ENCODE measurements at regions not wholly inside any gene's neighbourhood (a gene's known extent, or its start where the extent isn't known, plus 50 kb on each side); places are given as distances from the start of the nearest gene placed in this dataset.
A peak's percentile ranks its signal among the peaks of the same experiment; 100 is the strongest.
"Not testable (repeated sequence)": the region's sequence is repeated elsewhere in the genome, so short reads cannot be mapped to it uniquely, and the experiment has no call there.

DNA sequence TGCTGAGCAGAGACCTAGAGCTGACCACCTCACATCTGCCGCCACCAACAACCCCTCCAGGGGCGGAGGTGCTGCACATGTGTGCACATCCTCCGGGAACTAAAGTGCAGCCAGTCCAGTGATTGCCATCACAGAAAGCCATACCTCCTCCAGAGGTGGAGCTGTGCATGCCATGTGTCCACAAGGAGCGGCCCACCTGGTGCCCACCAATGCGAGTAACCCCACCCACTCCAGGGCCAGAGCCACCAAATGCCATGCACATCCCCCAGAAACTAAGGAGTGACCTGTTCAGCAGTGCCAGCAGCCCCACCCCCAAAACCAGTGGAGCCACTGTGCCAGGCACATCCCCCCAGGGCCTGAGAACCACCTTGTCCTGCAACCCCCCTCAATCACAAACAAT, 557.9 kb downstream of the UQCRFS1 start:
- DNase-seq: no peak

DNA sequence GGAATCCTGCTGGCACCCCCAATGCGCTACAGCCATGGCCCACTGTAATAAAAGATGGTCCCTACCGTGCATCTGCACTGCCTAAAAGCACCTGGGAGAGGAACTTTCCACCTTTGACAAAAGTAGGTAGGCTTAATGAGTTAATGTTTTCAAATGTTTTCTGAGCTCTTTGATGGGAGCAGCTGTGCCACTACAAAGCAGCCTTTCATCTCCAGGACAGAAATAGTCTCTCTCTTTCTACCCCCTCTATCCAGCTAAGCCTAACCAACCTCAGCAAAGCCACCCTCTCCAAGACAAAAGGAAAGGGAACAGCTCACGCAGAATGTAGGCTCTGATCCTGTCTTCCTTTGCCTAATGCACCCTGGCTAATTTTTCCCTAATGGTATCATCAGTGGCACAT, 560.2 kb downstream of the UQCRFS1 start:
- DNase-seq: no peak

DNA sequence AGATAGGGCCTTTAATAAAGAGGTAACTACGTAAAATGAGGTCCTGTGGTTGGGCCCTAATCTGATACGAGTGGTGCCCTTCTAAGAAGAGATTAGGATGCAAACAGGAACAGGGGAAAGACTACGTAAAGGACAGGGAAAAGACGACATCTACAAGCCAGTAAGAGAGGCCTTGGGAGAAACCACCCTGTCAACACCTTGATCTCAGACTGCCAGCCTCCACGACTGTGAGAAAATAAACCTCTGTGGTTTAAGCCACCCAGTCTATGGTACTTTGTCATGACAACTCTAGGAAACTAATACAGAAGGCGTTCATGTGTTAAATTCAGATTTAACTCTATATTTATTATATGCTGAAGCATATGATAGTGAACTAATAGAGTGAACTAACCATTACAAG, 566.3 kb downstream of the UQCRFS1 start:
- DNase-seq: no peak

DNA sequence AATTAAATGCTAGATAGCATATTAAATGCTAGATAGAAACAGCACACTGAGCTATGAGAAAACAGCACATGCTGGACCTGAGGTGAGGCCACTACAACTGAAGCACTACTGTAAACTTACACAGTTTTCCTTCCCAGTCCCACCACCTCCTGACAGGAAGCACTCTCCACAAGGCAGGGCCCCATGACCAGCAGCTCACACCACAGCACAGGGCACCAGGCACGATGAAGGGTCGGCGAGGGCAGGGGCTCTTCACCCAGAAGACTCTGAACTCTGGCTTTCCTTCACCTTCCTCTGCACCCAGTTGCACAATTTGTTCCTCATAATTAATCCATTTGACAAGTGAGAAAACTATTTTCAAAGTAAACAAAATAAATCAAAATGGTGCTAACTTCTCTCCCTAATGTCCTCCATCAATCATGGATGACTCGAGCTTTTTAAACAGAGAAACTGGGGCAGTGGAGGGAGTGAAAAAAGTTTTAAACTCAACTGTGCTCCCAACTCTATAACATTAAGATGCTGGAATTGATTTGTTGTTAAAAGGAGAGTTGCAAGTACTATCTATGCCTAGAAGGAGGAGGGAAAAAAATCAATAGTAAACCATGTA, 568.7 kb downstream of the UQCRFS1 start:
- no peak for DNase-seq

DNA sequence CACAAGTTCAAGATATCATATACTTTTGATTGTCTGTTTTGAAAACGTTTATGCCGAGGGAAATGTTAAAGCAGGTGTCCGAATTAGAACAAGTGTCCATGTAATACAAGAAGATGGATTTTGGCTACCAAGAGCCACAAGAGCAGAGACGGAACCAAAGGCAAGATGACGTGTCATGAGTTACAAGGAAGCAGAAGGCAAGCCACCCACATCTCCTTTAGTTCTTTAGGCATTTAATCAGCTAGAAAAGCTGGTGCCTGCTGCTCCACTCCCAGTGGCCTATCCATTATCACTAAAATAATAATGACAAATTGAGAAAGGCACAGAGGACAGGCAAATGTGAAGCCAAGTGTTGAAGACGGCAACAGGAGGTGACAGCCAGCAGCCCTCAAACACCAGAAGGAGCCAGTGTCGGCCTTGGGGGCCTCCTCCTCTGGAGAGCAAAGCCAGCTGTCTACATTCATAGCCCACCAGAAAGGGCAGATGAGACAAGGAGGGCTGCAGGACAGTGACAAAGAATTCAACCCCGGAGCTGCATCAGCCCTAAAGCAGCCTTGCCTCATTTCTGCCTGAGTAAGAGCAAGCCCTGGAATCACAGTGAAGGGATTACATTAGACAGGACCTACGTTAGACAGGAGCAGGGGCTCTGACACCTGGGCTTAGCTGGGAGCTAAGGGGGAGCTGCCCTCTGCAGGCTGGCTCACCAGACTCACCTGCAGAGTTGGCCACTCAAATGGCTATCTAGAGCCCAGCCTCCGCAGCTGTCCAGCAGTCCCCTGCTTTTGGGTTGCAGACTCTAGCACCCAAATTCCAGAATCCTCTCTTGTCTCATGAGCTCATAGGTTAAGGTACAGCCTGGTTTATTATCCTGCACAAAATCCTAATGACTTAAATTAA, 569.9 kb downstream of the UQCRFS1 start:
- DNase-seq: no peak

DNA sequence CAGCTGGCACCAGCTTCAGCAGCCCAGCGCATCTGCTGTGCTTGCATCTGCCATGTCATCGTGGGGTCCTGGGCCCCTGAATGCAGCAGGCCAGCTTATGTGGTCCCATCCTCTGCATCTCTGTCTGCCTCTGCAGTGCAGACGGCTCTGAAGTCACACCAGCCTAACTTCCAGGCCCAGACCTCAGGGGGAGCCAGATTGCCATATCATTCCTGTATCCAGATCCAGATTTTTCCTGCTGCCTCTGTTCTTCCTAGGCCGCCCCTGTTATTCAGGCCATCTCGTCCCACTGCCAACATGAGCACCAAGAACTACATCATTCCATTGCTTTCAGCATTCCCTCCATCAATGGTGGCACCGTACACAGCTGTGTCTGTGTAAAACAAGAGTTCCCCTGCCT, 571.6 kb downstream of the UQCRFS1 start:
- no peak for DNase-seq

DNA sequence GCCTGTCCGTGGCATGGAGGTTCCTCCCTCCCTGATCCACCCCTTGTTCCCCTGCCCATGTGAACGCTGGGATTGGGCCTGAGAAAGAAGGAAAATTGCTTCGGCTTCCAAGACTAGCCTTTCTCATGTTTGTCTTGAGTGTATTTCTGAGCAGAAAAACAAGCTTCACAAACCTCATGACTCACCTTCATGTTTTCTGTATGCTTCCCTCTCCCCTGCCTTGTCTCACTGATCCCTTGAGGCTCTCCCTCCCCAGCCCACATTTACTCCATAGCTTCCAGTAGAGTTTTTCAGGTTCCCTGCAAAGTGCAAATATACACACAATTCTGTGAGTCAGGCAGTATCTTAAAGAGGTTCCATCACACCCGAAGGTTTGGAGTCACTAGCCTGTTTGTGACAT, 572.4 kb downstream of the UQCRFS1 start:
- no peak for DNase-seq

DNA sequence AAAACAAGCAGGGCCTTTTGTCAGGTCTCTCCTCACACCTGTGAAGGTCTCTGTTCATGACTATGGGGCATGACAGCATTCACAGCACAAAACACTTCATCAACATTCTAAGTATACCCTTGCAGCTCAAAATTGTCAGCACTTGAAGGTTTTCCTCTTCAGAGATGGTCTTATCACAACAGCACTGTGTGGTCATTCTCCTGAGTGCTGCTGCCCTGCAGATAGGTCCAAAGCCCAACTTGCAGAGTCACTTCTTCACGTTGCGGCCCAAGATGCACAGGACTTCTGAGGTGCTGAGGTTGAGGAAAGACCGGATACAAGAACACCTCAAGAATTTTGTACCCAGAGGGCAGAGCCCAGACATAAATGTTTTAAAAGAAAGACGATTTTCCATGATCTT, 574.5 kb downstream of the UQCRFS1 start:
- DNase-seq: no peak

DNA sequence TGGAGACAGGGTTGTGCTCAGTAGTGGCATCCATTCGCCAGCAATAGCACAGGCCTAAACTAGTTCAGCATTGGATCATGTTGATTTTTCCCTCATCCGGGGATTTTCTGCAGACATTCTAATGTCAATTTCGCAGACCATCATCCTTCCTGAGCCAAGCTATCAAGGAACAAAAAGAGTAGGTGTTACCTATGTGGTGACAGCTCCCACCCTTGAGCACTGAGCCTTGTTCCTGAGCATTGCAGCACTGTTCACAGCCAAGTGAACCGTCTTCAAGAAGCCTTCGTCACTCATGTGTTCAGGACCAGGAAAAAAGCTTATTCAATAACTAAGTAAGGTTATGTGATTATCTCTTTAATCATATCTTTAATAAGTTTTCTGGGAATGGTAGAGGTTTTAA, 576.2 kb downstream of the UQCRFS1 start:
- DNase-seq: no peak

DNA sequence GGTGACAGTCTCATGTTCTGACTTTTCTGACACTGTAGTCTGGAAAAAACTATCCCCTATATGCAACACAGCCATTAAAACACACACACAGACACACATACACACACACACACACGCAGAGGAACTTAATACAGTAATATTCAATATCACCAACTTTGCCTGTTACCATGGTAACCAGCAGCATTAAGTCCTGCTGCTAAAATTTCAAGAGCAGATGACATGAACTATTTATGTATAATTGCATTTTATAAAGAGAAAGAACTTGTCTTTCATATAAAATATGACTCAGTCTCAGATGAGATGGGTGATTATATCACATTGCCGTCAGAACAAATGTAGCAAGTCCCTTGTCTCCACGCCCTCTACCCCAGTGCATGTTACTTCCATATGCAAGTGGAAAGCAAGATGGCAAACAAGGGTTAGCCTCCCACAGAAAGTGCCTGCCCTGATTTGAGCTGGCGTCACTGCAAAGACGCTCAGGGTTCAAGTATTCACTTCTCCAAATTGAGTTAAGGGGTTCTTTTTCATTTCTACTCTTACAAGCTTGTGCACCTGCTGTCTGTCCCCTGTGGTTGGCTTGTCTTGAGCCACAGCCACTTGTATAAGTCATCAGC, 576.8 kb downstream of the UQCRFS1 start:
- DNase-seq: no peak

DNA sequence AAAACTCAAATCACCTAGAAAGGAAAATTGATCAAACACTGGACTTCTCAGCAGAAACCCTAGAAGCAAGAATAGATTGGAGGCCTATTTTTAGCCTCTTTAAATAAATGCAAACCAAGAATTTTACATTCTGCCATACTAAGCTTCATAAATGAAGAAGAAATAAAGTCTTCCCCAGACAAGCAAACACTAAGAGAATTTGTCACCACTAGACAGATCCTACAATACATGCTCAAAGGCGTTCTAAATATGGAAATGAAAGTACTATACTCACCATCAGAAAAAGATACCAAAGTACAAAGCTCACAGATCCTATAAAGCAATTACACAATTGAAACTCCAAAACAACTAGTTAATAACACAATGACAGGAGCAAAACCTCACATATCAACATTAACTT, 578.1 kb downstream of the UQCRFS1 start:
- no peak for DNase-seq

DNA sequence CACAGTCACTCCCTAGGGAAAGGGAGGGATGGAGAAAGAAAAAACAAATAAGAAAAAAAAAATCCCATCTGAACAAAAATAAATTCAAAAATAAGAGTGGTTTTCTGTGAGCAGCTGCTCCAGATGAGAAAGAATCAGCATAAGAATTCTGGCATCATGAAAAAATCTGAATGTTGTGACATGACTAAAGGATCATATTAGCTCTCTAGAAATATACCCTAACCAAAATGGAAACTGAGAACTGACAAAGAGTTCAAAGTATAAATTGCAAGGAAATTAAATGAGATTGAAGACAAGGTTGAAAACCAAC, 579.0 kb downstream of the UQCRFS1 start:
- DNase-seq: no peak

DNA sequence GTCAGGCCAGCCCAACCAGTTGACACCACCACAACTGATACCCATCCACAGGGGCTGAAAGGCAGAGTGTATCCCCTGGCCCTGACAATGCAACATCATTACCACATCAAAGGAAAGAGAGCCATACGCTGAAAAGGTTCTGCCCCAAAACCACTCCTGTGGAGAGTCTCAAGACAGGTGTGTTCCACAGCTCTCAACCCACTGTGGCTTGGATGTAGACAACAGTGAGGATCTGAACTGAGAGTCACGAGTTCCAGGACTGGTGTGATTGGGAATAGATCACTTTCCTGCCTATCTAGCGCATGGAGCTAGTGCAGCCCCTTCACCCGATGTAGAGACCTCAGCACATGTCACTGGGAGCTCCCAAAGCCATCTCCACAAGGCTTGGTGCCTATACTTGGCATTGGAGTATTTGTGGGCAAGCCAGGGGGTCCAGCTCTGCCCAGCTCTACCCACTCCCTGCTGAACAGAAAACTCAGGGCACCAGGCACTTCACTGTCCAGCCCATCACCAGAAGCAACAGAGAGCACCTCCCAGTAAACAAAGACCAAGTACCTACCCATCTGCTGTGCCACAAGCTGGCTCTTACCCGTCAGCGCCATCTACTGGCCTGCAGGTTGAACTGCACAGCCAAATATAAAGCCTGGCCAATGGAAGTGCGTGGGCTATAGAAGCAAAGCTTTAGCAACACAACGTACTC, 579.5 kb downstream of the UQCRFS1 start:
- peak in 2 of 6 experiments; percentile 12 to 30 for DNase-seq

DNA sequence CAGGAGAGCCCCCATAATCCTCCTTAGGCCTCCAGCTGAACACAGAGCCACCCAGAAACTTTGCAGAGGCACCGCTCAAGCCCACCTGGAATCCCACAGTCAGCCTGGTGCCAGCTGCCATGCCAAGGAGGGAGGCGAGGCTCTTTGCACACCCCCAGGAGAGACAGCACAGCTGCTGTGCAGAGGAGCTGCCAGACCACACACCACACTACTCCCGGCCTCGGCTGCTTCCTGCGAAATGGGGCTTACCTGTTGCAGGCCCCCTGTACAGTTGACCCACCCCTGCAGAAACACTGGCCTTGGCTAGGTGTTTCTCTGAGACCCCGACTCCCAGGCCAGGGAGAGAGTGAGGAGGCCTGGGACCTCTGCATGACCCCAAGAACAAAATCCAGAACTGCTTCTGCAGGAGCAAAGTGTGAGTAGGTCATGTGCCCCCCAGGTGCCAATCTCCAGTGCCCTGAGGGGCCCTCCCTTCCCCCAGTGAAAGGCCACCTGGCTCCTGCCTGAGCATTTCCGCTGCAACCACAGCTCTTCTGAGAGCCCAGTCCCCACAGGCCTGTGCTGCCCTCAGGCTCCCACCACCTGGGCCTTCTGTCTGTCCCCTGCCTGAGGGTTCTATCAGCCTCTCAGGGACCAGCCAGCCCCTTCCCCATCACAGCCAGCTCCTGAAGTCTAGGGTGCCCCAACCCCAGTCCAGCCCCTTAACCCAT, 580.4 kb downstream of the UQCRFS1 start:
- DNase-seq: no peak

DNA sequence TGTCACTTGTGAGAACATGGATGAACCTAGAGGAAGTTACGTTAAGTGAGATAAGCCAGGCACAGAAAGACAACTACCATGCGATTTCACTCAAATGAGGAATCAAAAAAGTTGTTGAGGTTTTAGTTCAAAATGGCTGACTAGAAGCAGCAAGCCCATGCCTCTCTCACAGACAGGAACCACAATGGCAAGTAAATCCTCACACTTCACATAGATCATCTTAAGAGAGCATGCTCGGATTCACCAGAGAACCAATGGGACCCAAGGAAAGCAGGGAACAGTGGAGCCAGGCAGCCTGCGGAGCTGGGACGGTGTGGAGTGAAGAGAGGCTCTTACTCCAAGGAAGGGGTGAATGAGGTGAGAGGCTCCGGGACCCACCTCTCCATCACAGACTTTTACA, 581.0 kb downstream of the UQCRFS1 start:
- no peak for DNase-seq

DNA sequence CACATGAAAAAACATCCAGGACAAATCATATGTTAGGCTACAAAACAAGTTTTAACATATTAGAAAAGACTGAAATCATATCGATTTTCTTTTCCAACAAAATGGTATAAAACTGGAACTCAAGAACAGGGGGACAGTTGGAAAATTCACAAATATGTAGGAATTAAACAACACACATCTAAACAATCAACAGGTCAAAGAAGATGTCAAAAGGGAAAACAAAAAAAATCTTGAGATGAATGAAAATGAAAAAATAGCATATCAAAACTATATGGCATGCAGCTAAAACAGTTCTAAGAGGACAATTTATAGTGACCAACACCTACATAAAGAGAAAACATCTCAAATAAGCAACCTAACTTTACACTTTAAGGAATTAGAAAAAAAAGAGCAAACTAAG, 585.3 kb downstream of the UQCRFS1 start:
- DNase-seq: no peak

DNA sequence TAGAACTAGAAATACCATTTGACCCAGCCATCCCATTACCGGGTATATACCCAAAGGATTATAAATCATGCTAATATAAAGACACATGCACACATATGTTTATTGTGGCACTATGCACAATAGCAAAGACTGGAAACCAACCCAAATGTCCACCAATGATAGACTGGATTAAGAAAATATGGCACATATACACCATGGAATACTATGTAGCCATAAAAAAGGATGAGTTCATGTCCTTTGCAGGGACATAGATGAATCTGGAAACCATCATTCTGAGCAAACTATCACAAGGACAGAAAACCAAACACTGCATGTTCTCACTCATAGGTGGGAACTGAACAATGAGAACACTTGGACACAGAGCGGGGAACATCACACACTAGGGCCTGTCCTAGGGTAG, 586.5 kb downstream of the UQCRFS1 start:
- DNase-seq: not testable (repeated sequence)

DNA sequence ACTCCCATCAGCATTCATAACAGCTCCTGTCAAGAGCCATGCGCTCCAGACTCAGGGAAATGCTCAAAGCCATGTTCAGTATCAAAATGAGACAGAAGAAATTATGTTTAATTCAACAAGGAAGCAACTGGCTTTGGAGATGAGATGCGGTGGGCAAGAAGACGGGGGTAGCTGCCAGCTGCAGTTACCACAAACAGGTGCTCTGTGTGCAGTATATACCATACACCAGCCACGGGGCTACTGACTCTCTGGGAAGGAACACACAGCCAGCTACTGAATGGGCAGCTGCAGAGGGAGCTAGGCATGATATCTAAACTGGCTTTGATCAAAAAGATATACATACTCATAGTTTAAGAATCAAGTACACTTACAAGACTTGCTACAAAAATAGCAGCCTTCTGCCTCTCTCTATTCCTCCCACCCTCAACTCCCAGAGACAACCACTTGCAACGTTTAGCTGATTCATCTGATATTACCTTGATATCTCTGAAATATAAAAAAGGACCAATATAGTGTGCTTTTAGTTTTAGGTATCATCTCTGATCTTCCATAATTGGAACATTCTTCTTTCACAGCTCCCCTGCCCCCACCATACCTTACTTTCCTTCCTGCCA, 593.0 kb downstream of the UQCRFS1 start:
- DNase-seq: no peak

DNA sequence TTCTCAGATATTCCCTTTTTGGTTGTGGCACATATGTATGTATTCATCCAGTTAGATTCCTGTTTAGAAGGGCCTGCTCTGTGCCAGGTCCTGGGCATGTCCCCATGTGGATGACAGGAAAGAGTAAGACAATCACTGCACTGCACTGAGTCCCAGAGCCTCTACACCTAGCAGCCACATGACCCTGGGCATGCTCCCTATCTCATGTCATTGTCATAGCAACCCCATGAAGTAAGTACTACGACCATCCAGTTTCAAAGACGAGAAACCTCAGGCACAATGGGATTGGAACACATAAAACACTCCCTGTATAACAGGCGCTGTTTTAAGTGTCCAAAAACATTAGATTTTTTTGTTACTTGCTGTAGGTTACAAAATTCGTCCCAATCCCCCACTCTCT, 594.4 kb downstream of the UQCRFS1 start:
- no peak for DNase-seq

DNA sequence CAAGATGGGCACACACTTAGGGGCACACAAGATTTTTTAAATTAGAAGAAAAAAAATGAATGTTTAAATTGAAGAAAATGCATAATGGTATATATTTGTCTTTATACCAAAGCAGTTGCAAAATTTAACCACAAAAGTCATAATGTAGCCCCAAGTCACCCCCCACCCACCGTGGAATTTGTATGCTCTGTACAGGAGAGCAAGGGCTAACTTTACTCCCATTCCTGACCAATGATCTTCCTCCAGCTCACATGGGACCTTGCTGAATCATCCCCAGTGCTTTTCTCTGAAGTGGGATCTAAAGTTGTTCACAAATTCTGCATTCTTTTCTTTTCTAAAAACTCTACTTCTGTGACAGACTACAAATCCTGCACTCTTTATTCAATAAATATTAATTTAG, 597.0 kb downstream of the UQCRFS1 start:
- no peak for DNase-seq

DNA sequence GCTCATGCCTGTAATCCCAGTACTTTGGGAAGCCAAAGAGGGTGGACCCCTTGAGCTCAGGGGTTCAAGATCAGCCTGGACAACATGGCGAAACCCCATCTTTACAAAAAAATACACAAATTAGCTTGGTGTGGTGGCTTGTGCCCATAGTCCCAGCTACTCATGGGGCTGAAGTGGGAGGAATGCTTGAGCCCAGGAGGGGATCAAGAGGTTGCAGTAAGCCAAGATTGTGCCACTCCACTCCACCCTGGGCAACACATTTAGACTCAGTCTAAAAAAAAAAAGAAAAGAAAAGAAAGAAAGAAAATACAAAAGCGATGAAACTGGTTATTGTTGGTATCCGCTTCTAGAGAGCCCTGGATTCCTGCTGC, 597.4 kb downstream of the UQCRFS1 start:
- no peak for DNase-seq

DNA sequence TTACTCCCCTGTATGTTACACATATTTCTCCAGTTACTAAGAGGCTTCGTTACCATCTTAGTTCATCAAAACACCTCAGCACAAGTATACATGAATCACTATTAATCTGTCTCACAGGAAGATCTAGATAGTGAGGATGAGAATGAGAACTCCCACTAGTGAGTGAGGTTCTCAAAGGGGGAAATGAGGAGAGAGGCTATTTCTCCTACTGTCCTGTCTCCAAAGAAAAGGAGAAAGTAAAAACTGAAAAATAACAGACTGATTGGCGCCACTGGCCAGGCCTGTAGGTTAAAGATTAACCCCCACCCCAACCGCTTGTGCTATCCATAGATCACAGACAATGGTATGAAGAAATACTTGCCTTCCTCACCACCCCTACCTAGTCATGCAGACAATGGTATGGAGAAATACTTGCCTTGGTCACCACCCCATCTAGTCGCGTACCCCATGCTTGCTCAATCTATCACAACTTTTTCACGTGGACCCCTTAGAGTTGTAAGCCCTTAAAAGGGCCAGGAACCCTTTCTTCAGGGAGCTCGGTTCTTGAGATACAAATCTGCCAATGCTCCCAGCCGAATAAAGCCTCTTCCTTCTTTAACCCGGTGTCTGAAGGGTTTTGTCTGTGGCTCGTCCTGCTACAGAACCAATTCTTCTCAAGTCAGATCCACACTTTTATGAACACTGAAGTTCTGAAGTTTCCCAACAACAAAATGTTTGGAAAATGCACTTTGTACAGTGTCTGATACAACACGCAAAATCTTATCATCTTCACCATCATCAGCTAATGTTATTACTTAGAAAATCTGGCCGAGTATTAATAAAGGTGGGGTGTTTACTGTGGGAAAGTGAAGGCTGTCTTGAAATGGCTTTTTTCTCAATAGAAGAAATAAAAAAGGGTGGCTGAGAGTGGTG, 598.1 kb downstream of the UQCRFS1 start:
- DNase-seq: no peak
